Liver (tissue), 8 donors: ENCODE measurements at regions not wholly inside any gene's neighbourhood (a gene's known extent, or its start where the extent isn't known, plus 50 kb on each side); places are given as distances from the start of the nearest gene placed in this dataset.

ENCODE experiments used
- DNase-seq: peaks from one replicate; pipeline ENCODE4 v3.0.0-alpha.2; 2017; ENCODE audit warnings: low spot score
- H3K27ac ChIP-seq, 2 donors: one replicate each; pipeline ENCODE4 v1.7.0; 2013; ENCODE audit warnings: inconsistent platforms in 2 of 2, low read length in 2 of 2, control low read depth in 1 of 2, low read depth in 1 of 2, mild to moderate bottlenecking in 1 of 2
- H3K27me3 ChIP-seq, 4 donors: one replicate each; pipeline versions ENCODE4 v1.6.1 to v1.7.0; 2013; ENCODE audit warnings: low read length in 3 of 4, inconsistent platforms in 1 of 4, mild to moderate bottlenecking in 1 of 4, moderate library complexity in 1 of 4; ENCODE audit not compliant: control insufficient read depth in 4 of 4, insufficient read depth in 4 of 4
- H3K36me3 ChIP-seq, 4 donors: one replicate each; pipeline versions ENCODE4 v1.6.1 to v1.7.0; 2013; ENCODE audit warnings: low read length in 3 of 4, mild to moderate bottlenecking in 3 of 4, low read depth in 1 of 4, moderate library complexity in 1 of 4; ENCODE audit not compliant: control insufficient read depth in 4 of 4, insufficient read depth in 3 of 4
- H3K4me1 ChIP-seq, 4 donors: one replicate each; pipeline versions ENCODE4 v1.6.1 to v1.7.0; 2013; ENCODE audit warnings: low read length in 3 of 4, mild to moderate bottlenecking in 3 of 4, moderate library complexity in 1 of 4; ENCODE audit not compliant: control insufficient read depth in 4 of 4, insufficient read depth in 4 of 4
- H3K4me3 ChIP-seq, 3 donors: one replicate each; pipeline versions ENCODE4 v1.6.1 to v1.7.0; 2013; ENCODE audit warnings: low read length in 3 of 3, control low read depth in 1 of 3, low read depth in 1 of 3, mild to moderate bottlenecking in 1 of 3
- H3K9ac ChIP-seq, 2 donors: one replicate each; pipeline ENCODE4 v1.7.0; 2013; ENCODE audit warnings: low read length in 2 of 2, mild to moderate bottlenecking in 2 of 2, moderate library complexity in 2 of 2, control low read depth in 1 of 2, low read depth in 1 of 2
- H3K9me3 ChIP-seq, 4 donors: one replicate each; pipeline versions ENCODE4 v1.6.1 to v1.7.0; 2013; ENCODE audit warnings: low read length in 3 of 4; ENCODE audit not compliant: control insufficient read depth in 4 of 4
- CTCF ChIP-seq: fragments of 150-350 bp; IDR thresholded peaks from 2 replicates; pipeline ENCODE4 v1.5.1; 2017; ENCODE audit warnings: improper control_type of control experiment, low read depth, low read length; ENCODE audit not compliant: missing input control
- EGR1 ChIP-seq, 2 donors: IDR thresholded peaks; 2 replicates each; pipeline ENCODE4 v1.6.1; 2016 to 2018; ENCODE audit warnings: antibody characterized with exemption in 2 of 2, low read depth in 2 of 2
- FOXA2 ChIP-seq: IDR thresholded peaks from 2 replicates; pipeline ENCODE4 v1.6.1; 2016; ENCODE audit warnings: antibody characterized with exemption
- HNF4A ChIP-seq, 2 donors: conservative IDR thresholded peaks; 2 replicates each; pipeline ENCODE4 v1.6.1; 2016; ENCODE audit warnings: antibody characterized with exemption in 2 of 2, mild to moderate bottlenecking in 2 of 2
- HNF4G ChIP-seq: IDR thresholded peaks from 2 replicates; pipeline ENCODE4 v1.6.1; 2016; ENCODE audit warnings: antibody characterized with exemption
- JUND ChIP-seq, 2 donors: IDR thresholded peaks; 2 replicates each; pipeline ENCODE4 v1.6.1; 2016; ENCODE audit warnings: antibody characterized with exemption in 2 of 2
- MAX ChIP-seq: IDR thresholded peaks from 2 replicates; pipeline ENCODE4 v1.6.1; 2016; ENCODE audit warnings: antibody characterized with exemption
- RAD21 ChIP-seq, 2 donors: IDR thresholded peaks; 2 replicates each; pipeline ENCODE4 v1.6.1; 2016; ENCODE audit warnings: antibody characterized with exemption in 2 of 2, mild to moderate bottlenecking in 2 of 2
- SP1 ChIP-seq: IDR thresholded peaks from 2 replicates; pipeline ENCODE4 v1.6.1; 2018; ENCODE audit warnings: antibody characterized with exemption, mild to moderate bottlenecking
- TAF1 ChIP-seq: conservative IDR thresholded peaks from 2 replicates; pipeline ENCODE4 v1.6.1; 2016; ENCODE audit warnings: antibody characterized with exemption, mild to moderate bottlenecking
- YY1 ChIP-seq: IDR thresholded peaks from 2 replicates; pipeline ENCODE4 v1.6.1; 2016; ENCODE audit warnings: antibody characterized with exemption, mild to moderate bottlenecking
- ZBTB33 ChIP-seq: IDR thresholded peaks from 2 replicates; pipeline ENCODE4 v1.6.1; 2016; ENCODE audit warnings: antibody characterized with exemption
- WGBS: extraction: QIAGEN DNeasy Blood & Tissue Kit; methylation state at CpG from one replicate; pipeline ENCODE4 v1.1.7; 2013; 5-methylcytosine and 5-hydroxymethylcytosine counted together
- donor health status: healthy.
- donor health status: healthy.
- donor health status: healthy.
- donor health status: healthy.
- donor health status: healthy.

GRCh38 chr9:135007601-135008000, 79.9 kb upstream of the OLFM1 start:
- Histone ChIP-seq H3K36me3 (no peaks in the 10 kb centered on the region), H3K27me3 (peaks cover 0 to 4% (median 0%) of the 10 kb centered on the region in 4 donors), H3K27ac (no peak overlapping the region), H3K9ac (no peak overlapping the region), H3K4me1 (no peaks in the 10 kb centered on the region), H3K9me3 (no peaks in the 10 kb centered on the region), H3K4me3 (no peak overlapping the region)
- TF ChIP-seq HNF4A (conservative IDR thresholded peaks at IDR 0.05) (no peak), RAD21 (IDR thresholded peaks at IDR 0.05) (no peak), HNF4G (no peak), EGR1 (IDR thresholded peaks at IDR 0.05; ENCODE audit: low read depth in 2 of 2) (no peak), ZBTB33 (no peak)
- 85% methylated on average over 11 of the region's 11 CpGs for WGBS
- DNase-seq, result no peak

DNA sequence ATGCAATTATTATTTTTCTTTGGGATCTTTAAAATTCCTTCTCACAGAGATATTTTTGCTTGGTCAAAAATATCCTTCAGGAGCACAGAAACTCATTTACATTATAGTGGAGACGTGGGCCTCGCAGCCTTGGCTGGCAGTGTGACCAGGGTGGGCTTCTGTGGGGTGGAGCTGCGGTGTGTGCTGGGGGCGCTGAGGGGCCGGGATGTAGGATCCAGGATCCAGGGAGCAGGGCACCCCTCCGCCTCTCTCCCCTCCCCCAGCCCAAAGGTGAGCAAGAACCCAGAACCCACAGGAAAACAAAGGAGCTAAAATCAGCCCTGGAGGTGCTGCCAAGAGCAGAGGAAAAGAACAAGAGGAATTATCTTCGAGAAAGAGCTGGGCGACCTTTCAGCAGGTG, 79.1 kb upstream of the OLFM1 start:
- peaks cover 0 to 4% (median 0%) of the 10 kb centered on the region in 4 donors for H3K27me3 ChIP-seq
- no peak for DNase-seq
- WGBS, result 86% methylated on average over 8 of the region's 8 CpGs

More for the DNA sequence above, 79.1 kb upstream of the OLFM1 start:
- H3K9me3 ChIP-seq, result no peaks in the 10 kb centered on the region
- no peak overlapping the region for H3K4me3 ChIP-seq
- TF ChIP-seq ZBTB33 (no peak), CTCF (no peak), YY1 (no peak), HNF4G (no peak), RAD21 (IDR thresholded peaks at IDR 0.05) (no peak), TAF1 (no peak), JUND (IDR thresholded peaks at IDR 0.05) (no peak), FOXA2 (no peak), SP1 (no peak), HNF4A (conservative IDR thresholded peaks at IDR 0.05) (no peak), EGR1 (IDR thresholded peaks at IDR 0.05; ENCODE audit: low read depth in 2 of 2) (no peak), MAX (no peak)
- H3K9ac ChIP-seq, result no peak overlapping the region
- no peaks in the 10 kb centered on the region for H3K4me1 ChIP-seq
- no peaks in the 10 kb centered on the region for H3K36me3 ChIP-seq
- H3K27ac ChIP-seq, result no peak overlapping the region
